ENCODE measurements at regions not wholly inside any gene's neighbourhood (a gene's known extent, or its start where the extent isn't known, plus 50 kb on each side); places are given as distances from the start of the nearest gene placed in this dataset.

DNA sequence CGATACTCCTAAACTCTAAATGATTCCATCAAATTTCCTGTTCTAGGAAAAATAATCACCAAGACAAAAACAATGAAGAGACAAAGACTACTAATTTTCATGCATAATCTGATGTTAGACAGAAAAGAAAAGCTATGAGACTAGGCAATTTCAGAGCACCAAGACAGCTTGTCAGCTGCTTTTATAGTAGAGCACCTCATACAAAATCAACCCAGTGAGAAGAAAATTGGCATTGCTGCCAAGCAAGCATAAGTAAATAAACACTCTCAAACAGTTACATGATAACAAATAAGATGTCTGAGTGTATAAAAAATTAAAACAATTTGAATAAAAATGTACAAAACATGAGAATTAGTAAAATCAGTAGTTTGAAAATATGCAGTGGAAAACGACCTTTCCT lies 1544.6 kb downstream of the C4orf33 start:
- Histone ChIP-seq H3K9me3 (ENCODE audit: control extremely low read depth in 1 of 3, control insufficient read depth in 2 of 3, insufficient read depth in 1 of 3, low read length in 2 of 3) (no peaks in the 10 kb centered on the region), H4K20me1 (ENCODE audit: control insufficient read depth, insufficient read depth, low read length, poor library complexity, severe bottlenecking) (no peaks in the 10 kb centered on the region), H3K36me3 (replicated peaks in 1 of 2; ENCODE audit: control extremely low read depth in 1 of 2, control insufficient read depth in 1 of 2, extremely low read depth in 1 of 2, insufficient read depth in 2 of 2, low read length in 1 of 2) (no peaks in the 10 kb centered on the region), H3K4me2 (replicated peaks; ENCODE audit: low read depth, low read length, poor library complexity, severe bottlenecking) (no peak overlapping the region), H3K9ac (ENCODE audit: low read length) (no peak overlapping the region), H3K4me1 (ENCODE audit: control insufficient read depth in 2 of 2, insufficient read depth in 2 of 2, low read length in 2 of 2) (no peaks in the 10 kb centered on the region), H3K27me3 (replicated peaks in 1 of 4; ENCODE audit: control extremely low read depth in 1 of 4, control insufficient read depth in 3 of 4, insufficient read depth in 4 of 4, low read length in 3 of 4) (no peaks in the 10 kb centered on the region), H3K79me2 (ENCODE audit: control insufficient read depth, insufficient read depth, low read length) (no peaks in the 10 kb centered on the region), H2AFZ (ENCODE audit: insufficient read depth, low read depth, low read length, poor library complexity, severe bottlenecking) (no peak overlapping the region), H3K4me3 (ENCODE audit: control extremely low read depth in 1 of 5, extremely low read depth in 1 of 5, insufficient read depth in 1 of 5, low read depth in 2 of 5, low read length in 4 of 5) (no peak overlapping the region), H3K27ac (ENCODE audit: low read length in 2 of 2) (no peak overlapping the region)
- H3K27me3 Mint-ChIP-seq, result no peaks in the 10 kb centered on the region
- intact Hi-C loops (cut with micrococcal nuclease), result no loop called here
- H3K9me3 Mint-ChIP-seq (ENCODE audit: insufficient read depth), result peaks cover 5% of the 10 kb centered on the region
- POLR2A ChIA-PET, result no interaction called here
- no peak overlapping the region for H3K27ac Mint-ChIP-seq
- DNase-seq, result no peak
- ATAC-seq (ENCODE audit: low read depth), result no peak
- CTCF ChIA-PET, result no interaction called here
- no CpG with 5 or more reads among the region's 2 CpGs for WGBS (ENCODE audit: insufficient coverage)
- no peak overlapping the region for H3K4me3 Mint-ChIP-seq
- no peaks in the 10 kb centered on the region for H3K4me1 Mint-ChIP-seq
- TF ChIP-seq, protein P1, sequence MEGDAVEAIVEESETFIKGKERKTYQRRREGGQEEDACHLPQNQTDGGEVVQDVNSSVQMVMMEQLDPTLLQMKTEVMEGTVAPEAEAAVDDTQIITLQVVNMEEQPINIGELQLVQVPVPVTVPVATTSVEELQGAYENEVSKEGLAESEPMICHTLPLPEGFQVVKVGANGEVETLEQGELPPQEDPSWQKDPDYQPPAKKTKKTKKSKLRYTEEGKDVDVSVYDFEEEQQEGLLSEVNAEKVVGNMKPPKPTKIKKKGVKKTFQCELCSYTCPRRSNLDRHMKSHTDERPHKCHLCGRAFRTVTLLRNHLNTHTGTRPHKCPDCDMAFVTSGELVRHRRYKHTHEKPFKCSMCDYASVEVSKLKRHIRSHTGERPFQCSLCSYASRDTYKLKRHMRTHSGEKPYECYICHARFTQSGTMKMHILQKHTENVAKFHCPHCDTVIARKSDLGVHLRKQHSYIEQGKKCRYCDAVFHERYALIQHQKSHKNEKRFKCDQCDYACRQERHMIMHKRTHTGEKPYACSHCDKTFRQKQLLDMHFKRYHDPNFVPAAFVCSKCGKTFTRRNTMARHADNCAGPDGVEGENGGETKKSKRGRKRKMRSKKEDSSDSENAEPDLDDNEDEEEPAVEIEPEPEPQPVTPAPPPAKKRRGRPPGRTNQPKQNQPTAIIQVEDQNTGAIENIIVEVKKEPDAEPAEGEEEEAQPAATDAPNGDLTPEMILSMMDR (IDR thresholded peaks at IDR 0.05), result no peak
- no peak for TF ChIP-seq EZH2 (IDR thresholded peaks at IDR 0.05; ENCODE audit: borderline replicate concordance, insufficient read depth, low read depth, low read length, poor library complexity, severe bottlenecking)

DNA sequence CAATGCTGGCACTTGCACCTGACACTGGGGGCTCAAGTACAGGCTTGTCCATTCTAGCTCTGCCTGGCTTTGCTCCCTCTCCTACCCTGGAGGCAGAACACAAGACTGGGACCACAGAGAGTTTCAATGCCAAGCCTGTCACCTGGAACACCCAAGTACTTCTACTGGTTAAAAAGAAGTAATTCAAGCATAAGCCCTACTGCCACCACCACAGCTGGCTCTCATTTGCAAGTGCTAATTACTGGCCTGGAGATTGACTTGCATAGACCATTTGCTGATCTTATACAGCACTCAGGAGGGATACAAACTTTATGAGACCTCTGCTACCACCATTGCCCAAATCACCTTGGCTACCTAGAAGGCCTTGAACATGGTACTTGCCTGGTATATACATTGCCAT lies 1550.9 kb downstream of the C4orf33 start:
- Histone ChIP-seq H3K36me3 (replicated peaks in 1 of 2; ENCODE audit: control extremely low read depth in 1 of 2, control insufficient read depth in 1 of 2, extremely low read depth in 1 of 2, insufficient read depth in 2 of 2, low read length in 1 of 2) (no peaks in the 10 kb centered on the region), H3K27ac (ENCODE audit: low read length in 2 of 2) (no peak overlapping the region), H2AFZ (ENCODE audit: insufficient read depth, low read depth, low read length, poor library complexity, severe bottlenecking) (no peak overlapping the region), H3K4me1 (ENCODE audit: control insufficient read depth in 2 of 2, insufficient read depth in 2 of 2, low read length in 2 of 2) (no peaks in the 10 kb centered on the region), H3K9ac (ENCODE audit: low read length) (no peak overlapping the region), H3K4me2 (replicated peaks; ENCODE audit: low read depth, low read length, poor library complexity, severe bottlenecking) (no peak overlapping the region), H3K79me2 (ENCODE audit: control insufficient read depth, insufficient read depth, low read length) (no peaks in the 10 kb centered on the region), H4K20me1 (ENCODE audit: control insufficient read depth, insufficient read depth, low read length, poor library complexity, severe bottlenecking) (no peaks in the 10 kb centered on the region), H3K27me3 (replicated peaks in 1 of 4; ENCODE audit: control extremely low read depth in 1 of 4, control insufficient read depth in 3 of 4, insufficient read depth in 4 of 4, low read length in 3 of 4) (no peaks in the 10 kb centered on the region), H3K4me3 (ENCODE audit: control extremely low read depth in 1 of 5, extremely low read depth in 1 of 5, insufficient read depth in 1 of 5, low read depth in 2 of 5, low read length in 4 of 5) (no peak overlapping the region), H3K9me3 (ENCODE audit: control extremely low read depth in 1 of 3, control insufficient read depth in 2 of 3, insufficient read depth in 1 of 3, low read length in 2 of 3) (peaks cover 0 to 3% (median 0%) of the 10 kb centered on the region in 3 donors)
- Mint-ChIP-seq H3K4me3 (no peak overlapping the region), H3K27ac (no peak overlapping the region), H3K9me3 (ENCODE audit: insufficient read depth) (peaks cover 6% of the 10 kb centered on the region), H3K4me1 (no peaks in the 10 kb centered on the region), H3K27me3 (no peaks in the 10 kb centered on the region)
- POLR2A ChIA-PET, result no interaction called here
- TF ChIP-seq, protein P1 (IDR thresholded peaks at IDR 0.05), result no peak
- no peak for TF ChIP-seq EZH2 (IDR thresholded peaks at IDR 0.05; ENCODE audit: borderline replicate concordance, insufficient read depth, low read depth, low read length, poor library complexity, severe bottlenecking)
- ATAC-seq (ENCODE audit: low read depth), result no peak
- CTCF ChIA-PET, result no interaction called here
- DNase-seq, result no peak
- intact Hi-C loops (cut with micrococcal nuclease), result no loop called here

All from B cell (primary cell).